Progenitor cell of endocrine pancreas (in vitro differentiated cells): ENCODE measurements at regions not wholly inside any gene's neighbourhood (a gene's known extent, or its start where the extent isn't known, plus 50 kb on each side); places are given as distances from the start of the nearest gene placed in this dataset.

Experiments used
- DNase-seq: peaks from one replicate; pipeline ENCODE4 v3.0.0; 2021; ENCODE audit warnings: low spot score; ENCODE audit not compliant: unreplicated experiment
- H3K27ac Mint-ChIP-seq: 2 replicates; pipeline ENCODE4 v1.8.0; 2021; ENCODE audit warnings: mild to moderate bottlenecking, moderate library complexity, mixed read lengths
- H3K27me3 Mint-ChIP-seq: 2 replicates; pipeline ENCODE4 v1.8.0; 2021; ENCODE audit warnings: mixed read lengths
- H3K36me3 Mint-ChIP-seq: 2 replicates; pipeline ENCODE4 v1.8.0; 2022; ENCODE audit warnings: mixed read lengths; ENCODE audit not compliant: insufficient read depth
- H3K4me1 Mint-ChIP-seq: 2 replicates; pipeline ENCODE4 v1.8.0; 2021; ENCODE audit warnings: low read depth, mixed read lengths
- H3K4me3 Mint-ChIP-seq: 2 replicates; pipeline ENCODE4 v1.8.0; 2021; ENCODE audit warnings: low read depth, mild to moderate bottlenecking, moderate library complexity, mixed read lengths
- H3K9me3 Mint-ChIP-seq: 2 replicates; pipeline ENCODE4 v1.8.0; 2021; ENCODE audit warnings: low read depth, mixed read lengths
- TF ChIP-seq, protein P1 (sequence below): fragments of 200-600 bp; sonication (generic); IDR thresholded peaks from one replicate; pipeline ENCODE4 v1.5.0; 2021; ENCODE audit warnings: antibody characterized with exemption, mild to moderate bottlenecking; ENCODE audit not compliant: unreplicated experiment

DNA sequence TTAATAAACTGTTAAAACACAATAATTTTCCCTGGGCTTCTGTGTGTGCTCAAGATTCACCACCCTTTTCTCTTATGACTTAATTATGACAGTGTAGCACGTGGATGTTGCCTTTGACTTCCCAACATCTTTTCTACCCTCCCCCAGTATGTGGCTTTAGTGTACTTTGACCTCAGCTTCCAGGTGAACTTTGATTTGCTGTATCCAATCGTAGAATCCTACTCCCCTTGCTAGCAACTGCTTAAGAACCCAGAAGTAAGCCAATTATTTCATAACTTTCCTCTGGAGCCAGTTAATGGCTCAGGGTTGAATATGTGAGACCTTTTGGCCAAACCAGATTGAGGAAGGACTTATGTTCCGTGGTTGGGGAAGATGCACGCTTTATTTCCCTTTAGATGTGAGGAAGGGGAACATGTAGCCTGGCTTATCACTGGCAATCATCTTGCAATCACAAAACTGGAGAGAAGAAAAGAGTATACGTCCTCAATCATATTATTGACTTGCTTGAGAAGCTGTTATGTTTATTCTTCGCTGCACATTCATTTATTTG lies 259.6 kb upstream of the ATP2B1 start:
- Mint-ChIP-seq H3K27ac (no peak overlapping the region), H3K4me3 (no peak overlapping the region), H3K9me3 (no peaks in the 10 kb centered on the region), H3K27me3 (no peaks in the 10 kb centered on the region), H3K4me1 (peaks cover 4% of the 10 kb centered on the region), H3K36me3 (no peaks in the 10 kb centered on the region)
- TF ChIP-seq, protein P1, sequence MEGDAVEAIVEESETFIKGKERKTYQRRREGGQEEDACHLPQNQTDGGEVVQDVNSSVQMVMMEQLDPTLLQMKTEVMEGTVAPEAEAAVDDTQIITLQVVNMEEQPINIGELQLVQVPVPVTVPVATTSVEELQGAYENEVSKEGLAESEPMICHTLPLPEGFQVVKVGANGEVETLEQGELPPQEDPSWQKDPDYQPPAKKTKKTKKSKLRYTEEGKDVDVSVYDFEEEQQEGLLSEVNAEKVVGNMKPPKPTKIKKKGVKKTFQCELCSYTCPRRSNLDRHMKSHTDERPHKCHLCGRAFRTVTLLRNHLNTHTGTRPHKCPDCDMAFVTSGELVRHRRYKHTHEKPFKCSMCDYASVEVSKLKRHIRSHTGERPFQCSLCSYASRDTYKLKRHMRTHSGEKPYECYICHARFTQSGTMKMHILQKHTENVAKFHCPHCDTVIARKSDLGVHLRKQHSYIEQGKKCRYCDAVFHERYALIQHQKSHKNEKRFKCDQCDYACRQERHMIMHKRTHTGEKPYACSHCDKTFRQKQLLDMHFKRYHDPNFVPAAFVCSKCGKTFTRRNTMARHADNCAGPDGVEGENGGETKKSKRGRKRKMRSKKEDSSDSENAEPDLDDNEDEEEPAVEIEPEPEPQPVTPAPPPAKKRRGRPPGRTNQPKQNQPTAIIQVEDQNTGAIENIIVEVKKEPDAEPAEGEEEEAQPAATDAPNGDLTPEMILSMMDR, result no peak
- no peak for DNase-seq

GRCh38 chr12:89966495-89967240 lies 258.0 kb upstream of the ATP2B1 start:
- H3K36me3 Mint-ChIP-seq, result no peaks in the 10 kb centered on the region
- H3K27ac Mint-ChIP-seq, result no peak overlapping the region
- peaks cover 3% of the 10 kb centered on the region for H3K9me3 Mint-ChIP-seq
- TF ChIP-seq, protein P1, result no peak
- no peak for DNase-seq
- peaks cover 4% of the 10 kb centered on the region for H3K4me1 Mint-ChIP-seq
- H3K27me3 Mint-ChIP-seq, result no peaks in the 10 kb centered on the region
- H3K4me3 Mint-ChIP-seq, result no peak overlapping the region

DNA sequence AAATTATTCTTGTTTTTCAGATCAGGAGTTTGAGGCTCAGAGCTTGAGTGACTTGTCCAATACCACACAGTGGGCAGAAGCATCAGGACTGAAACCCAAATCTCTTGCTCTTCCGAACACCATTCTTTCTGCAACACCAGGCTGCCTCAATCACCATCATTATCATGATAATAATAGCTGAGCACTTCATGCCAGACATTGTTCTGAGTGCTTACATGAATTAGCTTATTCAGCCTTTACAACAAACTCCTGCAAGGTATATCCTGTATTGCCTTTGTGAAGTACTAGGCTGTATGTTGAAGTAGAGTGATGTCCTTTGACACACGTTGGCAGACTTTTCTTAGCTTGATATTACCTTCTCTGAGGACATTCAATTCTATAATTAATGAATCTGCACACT lies 257.4 kb upstream of the ATP2B1 start:
- H3K4me1 Mint-ChIP-seq, result peaks cover 4% of the 10 kb centered on the region
- peaks cover 3% of the 10 kb centered on the region for H3K9me3 Mint-ChIP-seq
- H3K27ac Mint-ChIP-seq, result no peak overlapping the region
- H3K27me3 Mint-ChIP-seq, result peaks cover 2% of the 10 kb centered on the region
- TF ChIP-seq, protein P1, result no peak
- H3K36me3 Mint-ChIP-seq, result no peaks in the 10 kb centered on the region
- no peak for DNase-seq
- H3K4me3 Mint-ChIP-seq, result no peak overlapping the region

- Mint-ChIP-seq H3K4me1 (no peaks in the 10 kb centered on the region), H3K27me3 (peaks cover 2% of the 10 kb centered on the region), H3K9me3 (peaks cover 3% of the 10 kb centered on the region), H3K36me3 (no peaks in the 10 kb centered on the region), H3K27ac (no peak overlapping the region), H3K4me3 (no peak overlapping the region)
- TF ChIP-seq, protein P1, result peak; percentile 30
- no peak for DNase-seq
Measured at GRCh38 chr12:89962648-89963047, 254.0 kb upstream of the ATP2B1 start.

DNA sequence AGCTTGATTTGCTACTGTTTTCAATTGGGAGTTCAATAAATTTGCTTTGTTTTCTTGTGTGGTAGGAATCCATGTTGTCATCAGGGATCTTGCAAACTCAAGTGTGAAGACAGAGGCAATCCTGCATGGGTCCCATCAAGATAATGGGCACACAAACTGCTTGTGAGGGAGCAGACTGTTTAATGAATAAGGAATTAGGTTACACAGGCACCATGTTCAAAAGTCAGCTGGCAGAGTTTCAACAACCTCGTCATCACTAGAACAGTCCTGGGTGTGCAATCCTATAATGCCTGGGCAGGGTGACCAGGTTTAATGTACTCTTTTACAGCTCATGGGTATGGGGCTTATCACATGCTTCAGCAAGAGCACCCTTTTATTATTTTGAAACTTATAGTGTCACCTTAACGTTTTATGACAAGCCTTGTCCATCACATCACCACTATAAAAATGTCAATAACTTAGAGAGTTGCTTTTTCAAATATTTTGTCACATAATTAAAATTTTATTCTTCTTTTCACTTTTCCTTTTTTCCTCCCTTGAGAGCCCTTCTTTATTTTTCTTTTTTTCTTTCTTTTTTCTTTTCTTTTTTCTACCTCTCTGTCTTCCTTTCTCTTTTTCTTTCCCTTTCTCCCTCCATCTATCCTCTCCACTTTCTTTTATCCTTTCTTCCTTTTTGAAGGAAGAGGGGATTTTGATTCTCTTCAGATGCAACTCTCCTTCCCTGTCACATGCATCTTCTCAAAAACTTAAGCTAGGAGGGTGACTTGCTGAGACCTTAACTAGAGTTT lies 252.2 kb upstream of the ATP2B1 start:
- no peak overlapping the region for H3K27ac Mint-ChIP-seq
- peaks cover 3% of the 10 kb centered on the region for H3K9me3 Mint-ChIP-seq
- H3K4me3 Mint-ChIP-seq, result no peak overlapping the region
- no peaks in the 10 kb centered on the region for H3K36me3 Mint-ChIP-seq
- DNase-seq, result no peak
- peaks cover 2% of the 10 kb centered on the region for H3K27me3 Mint-ChIP-seq
- H3K4me1 Mint-ChIP-seq, result no peaks in the 10 kb centered on the region
- TF ChIP-seq, protein P1, result no peak
